GM19397 (cell line): ENCODE measurements at regions not wholly inside any gene's neighbourhood (a gene's known extent, or its start where the extent isn't known, plus 50 kb on each side); places are given as distances from the start of the nearest gene placed in this dataset.

Source experiments
- ATAC-seq: cut with Tn5 transposase; IDR thresholded peaks from one replicate; pipeline ENCODE4 v1.9.1; 2021; ENCODE audit warnings: mild to moderate bottlenecking, moderate library complexity; ENCODE audit not compliant: unreplicated experiment

DNA sequence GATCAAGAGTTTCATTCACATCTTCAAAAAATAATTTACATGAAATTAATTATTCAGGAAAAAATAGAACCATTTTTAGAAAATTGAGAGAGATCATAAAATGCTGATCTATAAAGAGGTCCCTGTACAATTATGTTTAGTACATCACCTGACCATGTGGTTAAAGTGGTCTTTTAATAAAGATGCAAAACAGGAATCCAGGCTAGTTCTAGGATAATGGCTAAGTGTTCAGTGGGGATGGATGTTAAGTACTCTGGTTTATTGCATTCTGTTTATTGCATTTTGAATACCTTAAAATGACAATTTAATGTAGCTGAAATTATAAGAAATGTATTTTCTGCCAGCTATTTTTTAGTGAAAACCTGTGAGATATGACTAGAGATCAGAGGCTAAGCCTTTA is 72.0 kb upstream of the SMC2 start:
- ATAC-seq: no peak

DNA sequence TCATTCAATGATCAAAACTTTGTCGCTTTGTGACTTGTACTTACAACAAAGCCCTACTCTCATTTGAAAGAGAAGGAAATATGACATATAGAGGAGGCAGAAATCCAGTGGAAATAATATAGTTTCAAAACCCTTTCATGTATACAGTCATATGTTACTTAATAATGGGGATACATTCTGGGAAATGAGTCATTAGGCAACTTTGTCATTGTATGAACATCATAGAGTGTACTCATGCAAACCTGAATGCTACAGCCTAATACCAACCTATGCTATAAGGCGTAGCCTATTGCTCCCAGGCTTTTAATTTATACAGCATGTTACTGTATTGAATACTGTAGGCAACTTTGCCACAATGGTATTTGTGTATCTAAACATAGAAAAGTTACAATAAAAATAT is 69.0 kb upstream of the SMC2 start:
- ATAC-seq: no peak

DNA sequence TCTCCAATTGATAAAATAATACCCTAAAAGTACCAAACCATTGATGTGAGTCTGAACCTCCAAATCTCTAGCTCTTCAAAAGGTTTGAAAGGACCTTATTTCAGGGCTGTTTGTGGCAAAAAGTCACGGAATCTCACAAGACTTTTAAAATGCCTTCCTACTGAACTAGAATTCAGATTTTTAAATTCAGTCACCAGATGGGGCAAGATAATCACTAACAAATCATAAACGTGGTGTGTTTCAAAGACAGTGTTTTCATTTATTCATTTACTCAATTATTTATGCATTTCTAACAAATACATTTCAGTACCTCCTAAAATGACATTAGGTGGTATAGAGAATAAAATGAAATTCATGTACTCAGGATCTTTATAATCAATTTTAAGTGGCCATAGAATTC is 68.2 kb upstream of the SMC2 start:
- no peak for ATAC-seq

DNA sequence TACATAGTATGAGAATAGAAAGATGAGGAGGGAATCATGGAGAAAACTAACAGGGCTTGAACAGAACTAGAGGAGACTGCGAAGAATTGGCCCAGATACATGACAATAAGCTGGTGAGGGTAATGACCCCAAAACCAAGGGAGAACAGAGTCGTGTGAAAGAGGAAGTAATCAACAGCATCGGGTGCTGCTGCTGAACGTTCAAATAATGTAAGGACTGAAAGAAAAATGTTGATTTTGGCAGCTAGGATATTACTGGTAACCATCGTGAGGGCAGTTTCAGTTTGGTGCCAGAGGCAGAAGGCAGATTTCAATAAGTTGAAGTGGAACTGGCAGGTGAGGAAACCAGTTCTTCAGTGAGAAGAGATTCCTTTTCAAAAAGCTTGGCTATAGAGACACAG is 66.8 kb upstream of the SMC2 start:
- ATAC-seq: peak; percentile 63

DNA sequence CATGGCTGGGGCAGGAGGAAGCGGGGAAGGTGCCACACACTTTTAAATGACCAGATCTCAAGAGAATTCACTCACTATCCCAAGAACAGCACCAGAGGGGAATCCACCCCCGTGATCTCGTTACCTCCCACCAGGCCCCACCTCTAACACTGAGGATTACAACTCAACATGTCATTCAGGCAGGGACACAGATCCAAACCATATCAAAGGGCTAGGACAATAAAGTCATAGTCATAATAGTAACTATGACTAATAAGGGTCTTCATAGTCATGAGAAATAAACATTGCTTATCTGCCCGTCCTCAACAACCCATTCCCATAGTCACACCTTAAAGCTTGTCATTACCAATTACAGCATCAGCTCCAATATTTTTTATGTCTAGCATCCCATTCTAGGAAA is 65.3 kb upstream of the SMC2 start:
- ATAC-seq: no peak
